ENCODE measurements at regions not wholly inside any gene's neighbourhood (a gene's known extent, or its start where the extent isn't known, plus 50 kb on each side); places are given as distances from the start of the nearest gene placed in this dataset.
"Not testable (repeated sequence)": the region's sequence is repeated elsewhere in the genome, so short reads cannot be mapped to it uniquely, and the experiment has no call there.

GRCh38 chr10:65183236-65183635, 1662.0 kb downstream of the REEP3 start:
- no peaks in the 10 kb centered on the region for H3K36me3 Mint-ChIP-seq
- Histone ChIP-seq H3K9me3 (ENCODE audit: low read depth) (no peaks in the 10 kb centered on the region), H3K4me1 (no peaks in the 10 kb centered on the region), H4K20me1 (ENCODE audit: low read depth) (no peaks in the 10 kb centered on the region), H3K4me2 (no peak overlapping the region), H3K79me2 (ENCODE audit: low read depth) (no peaks in the 10 kb centered on the region), H2AFZ (replicated peaks) (no peak overlapping the region), H3K9ac (no peak overlapping the region), H3K27ac (no peak overlapping the region), H3K4me3 (no peak overlapping the region), H3K36me3 (no peaks in the 10 kb centered on the region), H3F3A (ENCODE audit: low read depth) (no peaks in the 10 kb centered on the region), H3K27me3 (no peaks in the 10 kb centered on the region)
- no peak overlapping the region for H3K4me3 Mint-ChIP-seq
- TF ChIP-seq, protein P1, sequence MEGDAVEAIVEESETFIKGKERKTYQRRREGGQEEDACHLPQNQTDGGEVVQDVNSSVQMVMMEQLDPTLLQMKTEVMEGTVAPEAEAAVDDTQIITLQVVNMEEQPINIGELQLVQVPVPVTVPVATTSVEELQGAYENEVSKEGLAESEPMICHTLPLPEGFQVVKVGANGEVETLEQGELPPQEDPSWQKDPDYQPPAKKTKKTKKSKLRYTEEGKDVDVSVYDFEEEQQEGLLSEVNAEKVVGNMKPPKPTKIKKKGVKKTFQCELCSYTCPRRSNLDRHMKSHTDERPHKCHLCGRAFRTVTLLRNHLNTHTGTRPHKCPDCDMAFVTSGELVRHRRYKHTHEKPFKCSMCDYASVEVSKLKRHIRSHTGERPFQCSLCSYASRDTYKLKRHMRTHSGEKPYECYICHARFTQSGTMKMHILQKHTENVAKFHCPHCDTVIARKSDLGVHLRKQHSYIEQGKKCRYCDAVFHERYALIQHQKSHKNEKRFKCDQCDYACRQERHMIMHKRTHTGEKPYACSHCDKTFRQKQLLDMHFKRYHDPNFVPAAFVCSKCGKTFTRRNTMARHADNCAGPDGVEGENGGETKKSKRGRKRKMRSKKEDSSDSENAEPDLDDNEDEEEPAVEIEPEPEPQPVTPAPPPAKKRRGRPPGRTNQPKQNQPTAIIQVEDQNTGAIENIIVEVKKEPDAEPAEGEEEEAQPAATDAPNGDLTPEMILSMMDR (IDR thresholded peaks at IDR 0.05): no peak
- no peak for TF ChIP-seq EZH2phosphoT487 (IDR thresholded peaks at IDR 0.05)
- TF ChIP-seq EZH2 (IDR thresholded peaks at IDR 0.05): no peak
- no peaks in the 10 kb centered on the region for H3K9me3 Mint-ChIP-seq
- DNase-seq (ENCODE audit: low spot score): no peak
- H3K4me1 Mint-ChIP-seq: no peaks in the 10 kb centered on the region
- H3K27ac Mint-ChIP-seq: no peak overlapping the region
- peaks cover 5% of the 10 kb centered on the region for H3K27me3 Mint-ChIP-seq (ENCODE audit: insufficient read depth, low read depth)

DNA sequence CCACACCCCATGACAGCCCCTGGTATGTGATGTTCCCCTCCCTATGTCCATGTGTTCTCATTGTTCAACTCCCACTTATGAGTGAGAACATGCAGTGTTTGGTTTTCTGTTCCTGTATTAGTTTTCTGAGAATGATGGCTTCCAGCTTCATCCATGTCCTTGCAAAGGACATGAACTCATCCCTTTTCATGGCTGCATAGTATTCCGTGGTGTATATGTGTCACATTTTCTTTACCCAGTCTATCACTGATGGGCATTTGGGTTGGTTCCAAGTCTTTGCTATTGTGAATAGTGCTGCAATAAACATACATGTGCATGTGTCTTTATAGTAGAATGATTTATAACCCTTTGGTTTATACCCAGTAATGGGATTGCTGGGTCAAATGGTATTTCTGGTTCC, 1665.5 kb downstream of the REEP3 start:
- not testable (repeated sequence) for H3K9me3 Mint-ChIP-seq; H3K9ac ChIP-seq; H3K4me2 ChIP-seq; H3K9me3 ChIP-seq (ENCODE audit: low read depth); H3K27me3 ChIP-seq; H3K4me3 ChIP-seq; H3F3A ChIP-seq (ENCODE audit: low read depth); H3K4me1 Mint-ChIP-seq; H4K20me1 ChIP-seq (ENCODE audit: low read depth); H3K36me3 ChIP-seq; H3K4me3 Mint-ChIP-seq; H3K27ac ChIP-seq; H3K4me1 ChIP-seq; H3K27me3 Mint-ChIP-seq (ENCODE audit: insufficient read depth, low read depth); H2AFZ ChIP-seq (replicated peaks); DNase-seq (ENCODE audit: low spot score); H3K79me2 ChIP-seq (ENCODE audit: low read depth); H3K36me3 Mint-ChIP-seq; H3K27ac Mint-ChIP-seq

GRCh38 chr10:65194126-65194525, 1672.9 kb downstream of the REEP3 start:
- Mint-ChIP-seq H3K27me3 (ENCODE audit: insufficient read depth, low read depth) (no peaks in the 10 kb centered on the region), H3K4me1 (peaks cover 9% of the 10 kb centered on the region), H3K9me3 (peaks cover 2% of the 10 kb centered on the region), H3K27ac (no peak overlapping the region), H3K4me3 (no peak overlapping the region), H3K36me3 (no peaks in the 10 kb centered on the region)
- Histone ChIP-seq H3K27ac (no peak overlapping the region), H4K20me1 (ENCODE audit: low read depth) (no peaks in the 10 kb centered on the region), H3F3A (ENCODE audit: low read depth) (no peaks in the 10 kb centered on the region), H3K79me2 (ENCODE audit: low read depth) (no peaks in the 10 kb centered on the region), H3K4me1 (no peaks in the 10 kb centered on the region), H3K9me3 (ENCODE audit: low read depth) (no peaks in the 10 kb centered on the region), H3K4me3 (no peak overlapping the region), H3K9ac (no peak overlapping the region), H2AFZ (replicated peaks) (no peak overlapping the region), H3K4me2 (no peak overlapping the region), H3K27me3 (no peaks in the 10 kb centered on the region), H3K36me3 (no peaks in the 10 kb centered on the region)
- no peak for DNase-seq (ENCODE audit: low spot score)
- TF ChIP-seq, protein P1 (IDR thresholded peaks at IDR 0.05): no peak
- TF ChIP-seq EZH2 (IDR thresholded peaks at IDR 0.05) (no peak), EZH2phosphoT487 (IDR thresholded peaks at IDR 0.05) (no peak)

- Histone ChIP-seq H3K27me3 (no peaks in the 10 kb centered on the region), H3K9ac (no peak overlapping the region), H3K79me2 (ENCODE audit: low read depth) (no peaks in the 10 kb centered on the region), H3F3A (ENCODE audit: low read depth) (no peaks in the 10 kb centered on the region), H3K4me2 (no peak overlapping the region), H3K27ac (no peak overlapping the region), H2AFZ (replicated peaks) (no peak overlapping the region), H3K9me3 (ENCODE audit: low read depth) (no peaks in the 10 kb centered on the region), H3K36me3 (no peaks in the 10 kb centered on the region), H3K4me1 (no peaks in the 10 kb centered on the region), H4K20me1 (ENCODE audit: low read depth) (no peaks in the 10 kb centered on the region), H3K4me3 (no peak overlapping the region)
- H3K36me3 Mint-ChIP-seq: no peaks in the 10 kb centered on the region
- peaks cover 2% of the 10 kb centered on the region for H3K9me3 Mint-ChIP-seq
- TF ChIP-seq, protein P1 (IDR thresholded peaks at IDR 0.05): no peak
- no peak for TF ChIP-seq EZH2phosphoT487 (IDR thresholded peaks at IDR 0.05)
- TF ChIP-seq EZH2 (IDR thresholded peaks at IDR 0.05): no peak
- no peak for DNase-seq (ENCODE audit: low spot score)
- peaks cover 9% of the 10 kb centered on the region for H3K4me1 Mint-ChIP-seq
- no peaks in the 10 kb centered on the region for H3K27me3 Mint-ChIP-seq (ENCODE audit: insufficient read depth, low read depth)
- H3K4me3 Mint-ChIP-seq: no peak overlapping the region
- H3K27ac Mint-ChIP-seq: no peak overlapping the region
Observed at GRCh38 chr10:65194555-65194954, 1673.4 kb downstream of the REEP3 start.

Data from neural progenitor cell (in vitro differentiated cells).